Activated naive CD4-positive, alpha-beta T cell treated with anti-CD3 and anti-CD28 coated beads, Interleukin-2, amount 50 U/mL, for 72 hours (primary cell): ENCODE measurements at regions not wholly inside any gene's neighbourhood (a gene's known extent, or its start where the extent isn't known, plus 50 kb on each side); places are given as distances from the start of the nearest gene placed in this dataset.
A peak's percentile ranks its signal among the peaks of the same experiment; 100 is the strongest.

Experiments
- ATAC-seq, 2 donors: fragments of 150-1000 bp; cut with Tn5 transposase; 2 replicates each; pipeline ENCODE4 v1.10.0; 2021; ENCODE audit warnings: mild to moderate bottlenecking in 2 of 2, moderate library complexity in 2 of 2
- DNase-seq, 2 donors: peaks; one replicate each; pipeline ENCODE4 v3.0.0; 2021 to 2022; ENCODE audit warnings: low spot score in 2 of 2
- H3K27ac Mint-ChIP-seq, 2 donors: one replicate each; pipeline ENCODE4 v1.8.0; 2022; ENCODE audit warnings: mild to moderate bottlenecking in 2 of 2, mixed read lengths in 2 of 2
- H3K36me3 Mint-ChIP-seq, 2 donors: one replicate each; pipeline ENCODE4 v1.8.0; 2022; ENCODE audit warnings: mixed read lengths in 2 of 2
- H3K9me3 Mint-ChIP-seq, 2 donors: one replicate each; pipeline ENCODE4 v1.8.0; 2022; ENCODE audit warnings: mixed read lengths in 2 of 2

DNA sequence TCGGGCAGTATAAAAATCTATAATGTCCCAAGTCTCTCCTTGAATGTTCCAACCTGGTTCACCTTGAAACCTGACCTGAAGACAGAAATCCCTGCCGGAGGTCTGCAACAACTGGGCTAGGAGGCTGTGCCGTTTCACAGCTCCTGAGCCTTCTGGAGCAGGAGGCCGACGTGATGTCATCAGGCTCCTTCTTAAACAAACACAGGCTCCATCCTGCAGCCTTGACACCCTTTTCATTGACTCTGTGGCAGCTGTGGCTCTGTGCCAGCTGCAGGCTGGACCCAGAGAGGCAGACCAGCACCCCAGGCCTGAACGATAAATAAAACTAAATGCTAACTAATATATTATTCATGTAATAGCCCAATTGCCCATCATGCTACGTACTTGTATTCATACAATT lies 483.9 kb downstream of the CD83 start:
- ATAC-seq, result no peak
- H3K9me3 Mint-ChIP-seq, result peaks cover 0 to 17% of the 10 kb centered on the region in 2 donors
- DNase-seq, result no peak
- H3K36me3 Mint-ChIP-seq, result peaks cover 0 to 2% of the 10 kb centered on the region in 2 donors
- H3K27ac Mint-ChIP-seq, result no peak overlapping the region

- Mint-ChIP-seq H3K27ac (no peak overlapping the region), H3K36me3 (peaks cover 0 to 4% of the 10 kb centered on the region in 2 donors), H3K9me3 (peaks cover 0 to 9% of the 10 kb centered on the region in 2 donors)
- DNase-seq, result no peak
- no peak for ATAC-seq
Observed at GRCh38 chr6:14606353-14606752, 488.8 kb downstream of the CD83 start.

GRCh38 chr6:14610141-14610540 lies 492.6 kb downstream of the CD83 start:
- ATAC-seq, result no peak
- H3K9me3 Mint-ChIP-seq, result peaks cover 0 to 6% of the 10 kb centered on the region in 2 donors
- H3K27ac Mint-ChIP-seq, result no peak overlapping the region
- H3K36me3 Mint-ChIP-seq, result peaks cover 4 to 7% of the 10 kb centered on the region in 2 donors
- DNase-seq, result no peak

- Mint-ChIP-seq H3K27ac (no peak overlapping the region), H3K36me3 (peaks cover 8 to 20% of the 10 kb centered on the region in 2 donors)
- ATAC-seq, result no peak
Observed at GRCh38 chr6:14612016-14612980, 494.7 kb downstream of the CD83 start.

DNA sequence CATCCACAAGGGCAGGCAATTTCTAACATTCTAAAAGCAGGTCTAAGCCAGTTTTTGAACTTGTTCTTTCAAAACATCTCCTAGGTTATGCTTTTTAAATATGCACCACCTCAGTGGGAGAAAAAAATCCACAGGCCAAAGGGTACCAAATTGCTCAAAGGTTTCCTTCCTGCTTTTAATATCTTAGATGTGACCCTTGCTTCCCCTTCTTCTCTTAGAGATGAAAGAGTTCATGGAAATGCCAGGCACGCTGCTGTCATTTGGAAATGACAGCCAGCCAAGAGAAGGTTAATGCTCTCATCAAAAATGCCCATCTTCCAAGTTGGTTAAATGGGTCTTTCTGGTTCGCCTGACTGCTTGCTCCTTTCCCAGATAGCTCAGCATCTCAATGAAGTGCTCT lies 497.1 kb downstream of the CD83 start:
- peaks cover 8 to 24% of the 10 kb centered on the region in 2 donors for H3K36me3 Mint-ChIP-seq
- DNase-seq, result no peak

More at GRCh38 chr6:14612016-14612980, 494.7 kb downstream of the CD83 start:
- peaks cover 0 to 15% of the 10 kb centered on the region in 2 donors for H3K9me3 Mint-ChIP-seq
- no peak for DNase-seq

DNA sequence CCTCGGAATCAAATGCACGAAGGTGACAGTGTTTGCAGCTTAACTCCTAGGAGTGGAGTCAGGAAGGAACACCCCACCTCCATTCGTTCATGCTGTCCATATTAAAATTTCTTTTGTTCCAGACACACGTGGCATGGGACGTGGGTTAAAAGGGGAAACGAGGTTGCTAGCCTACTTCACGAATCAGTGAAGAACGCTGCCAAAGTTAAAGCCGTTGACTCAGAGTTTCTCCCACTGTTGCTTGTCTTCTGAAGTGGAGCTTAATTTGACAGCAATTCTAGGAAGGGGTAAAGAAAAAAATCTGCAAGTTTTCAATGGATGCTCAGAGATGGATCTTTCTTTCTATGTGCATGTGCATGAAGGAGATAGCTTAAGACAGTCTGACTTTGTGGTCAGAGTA lies 499.1 kb downstream of the CD83 start:
- ATAC-seq (no peak), DNase-seq (no peak)
- Mint-ChIP-seq H3K36me3 (peaks cover 8 to 18% of the 10 kb centered on the region in 2 donors), H3K27ac (no peak overlapping the region), H3K9me3 (peaks cover 0 to 10% of the 10 kb centered on the region in 2 donors)

More for the DNA sequence above, 497.1 kb downstream of the CD83 start:
- H3K9me3 Mint-ChIP-seq, result peaks cover 0 to 15% of the 10 kb centered on the region in 2 donors
- H3K27ac Mint-ChIP-seq, result no peak overlapping the region
- no peak for ATAC-seq

- no peak overlapping the region for H3K27ac Mint-ChIP-seq
- no peak for DNase-seq
- H3K9me3 Mint-ChIP-seq, result peaks cover 0 to 10% of the 10 kb centered on the region in 2 donors
- ATAC-seq, result no peak
- H3K36me3 Mint-ChIP-seq, result peaks cover 8 to 18% of the 10 kb centered on the region in 2 donors
Observed at GRCh38 chr6:14618759-14619418, 501.3 kb downstream of the CD83 start.

DNA sequence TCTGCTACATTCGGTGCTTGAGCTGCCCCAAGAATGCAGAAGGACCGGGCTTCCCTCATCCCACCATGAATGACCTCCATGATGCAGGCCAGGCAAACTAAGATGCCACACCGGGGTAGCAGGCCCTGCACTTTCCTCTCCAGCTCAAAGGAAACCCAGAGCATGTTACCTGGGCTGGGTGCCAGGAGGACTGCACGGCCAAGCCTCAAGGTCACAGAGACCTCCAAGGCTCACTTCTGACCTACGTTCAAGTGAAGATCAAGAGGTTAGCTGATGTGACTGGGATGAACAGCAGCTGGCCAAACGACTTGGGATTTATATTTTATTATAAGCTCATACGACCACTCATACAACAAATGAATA lies 501.8 kb downstream of the CD83 start:
- Mint-ChIP-seq H3K36me3 (peaks cover 8 to 18% of the 10 kb centered on the region in 2 donors), H3K27ac (no peak overlapping the region), H3K9me3 (peaks cover 0 to 10% of the 10 kb centered on the region in 2 donors)
- DNase-seq (no peak), ATAC-seq (no peak)

GRCh38 chr6:14620522-14620921 lies 502.9 kb downstream of the CD83 start:
- peak overlapping the region in 1 of 2 donors; percentile 24 for H3K27ac Mint-ChIP-seq
- ATAC-seq (no peak), DNase-seq (no peak)
- H3K36me3 Mint-ChIP-seq, result peaks cover under 1 to 14% of the 10 kb centered on the region in 2 donors
- H3K9me3 Mint-ChIP-seq, result peaks cover 0 to 5% of the 10 kb centered on the region in 2 donors

- ATAC-seq (no peak), DNase-seq (no peak)
- H3K36me3 Mint-ChIP-seq, result peaks cover 0 to 12% of the 10 kb centered on the region in 2 donors
- no peak overlapping the region for H3K27ac Mint-ChIP-seq
- peaks cover 0 to 4% of the 10 kb centered on the region in 2 donors for H3K9me3 Mint-ChIP-seq
Observed at GRCh38 chr6:14621518-14621917, 503.9 kb downstream of the CD83 start.

DNA sequence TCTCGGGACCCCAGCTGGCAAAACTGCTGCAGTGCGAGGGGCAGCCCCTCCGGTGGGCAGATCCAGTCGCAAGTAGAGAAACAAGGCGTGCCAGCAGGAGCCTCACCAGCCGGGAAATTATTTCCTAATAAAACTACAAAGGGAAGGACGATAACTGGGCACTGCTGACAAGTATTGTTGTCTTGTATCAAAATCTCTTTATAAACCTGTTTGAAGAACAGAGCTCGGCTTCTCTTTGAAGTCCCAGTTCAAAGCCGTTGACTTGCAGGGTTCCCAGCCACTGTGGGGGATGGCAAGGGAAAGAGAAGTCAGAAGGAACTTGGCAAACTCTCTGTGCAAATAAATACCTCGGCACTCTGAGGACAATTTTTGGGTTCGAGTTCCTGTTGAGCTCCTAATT lies 504.5 kb downstream of the CD83 start:
- ATAC-seq (no peak), DNase-seq (no peak)
- Mint-ChIP-seq H3K36me3 (peaks cover 0 to 7% of the 10 kb centered on the region in 2 donors), H3K27ac (no peak overlapping the region), H3K9me3 (no peaks in the 10 kb centered on the region)

GRCh38 chr6:14622909-14623505 lies 505.4 kb downstream of the CD83 start:
- ATAC-seq (no peak), DNase-seq (no peak)
- Mint-ChIP-seq H3K27ac (no peak overlapping the region), H3K36me3 (peaks cover 0 to 10% of the 10 kb centered on the region in 2 donors), H3K9me3 (peaks cover 0 to 8% of the 10 kb centered on the region in 2 donors)

DNA sequence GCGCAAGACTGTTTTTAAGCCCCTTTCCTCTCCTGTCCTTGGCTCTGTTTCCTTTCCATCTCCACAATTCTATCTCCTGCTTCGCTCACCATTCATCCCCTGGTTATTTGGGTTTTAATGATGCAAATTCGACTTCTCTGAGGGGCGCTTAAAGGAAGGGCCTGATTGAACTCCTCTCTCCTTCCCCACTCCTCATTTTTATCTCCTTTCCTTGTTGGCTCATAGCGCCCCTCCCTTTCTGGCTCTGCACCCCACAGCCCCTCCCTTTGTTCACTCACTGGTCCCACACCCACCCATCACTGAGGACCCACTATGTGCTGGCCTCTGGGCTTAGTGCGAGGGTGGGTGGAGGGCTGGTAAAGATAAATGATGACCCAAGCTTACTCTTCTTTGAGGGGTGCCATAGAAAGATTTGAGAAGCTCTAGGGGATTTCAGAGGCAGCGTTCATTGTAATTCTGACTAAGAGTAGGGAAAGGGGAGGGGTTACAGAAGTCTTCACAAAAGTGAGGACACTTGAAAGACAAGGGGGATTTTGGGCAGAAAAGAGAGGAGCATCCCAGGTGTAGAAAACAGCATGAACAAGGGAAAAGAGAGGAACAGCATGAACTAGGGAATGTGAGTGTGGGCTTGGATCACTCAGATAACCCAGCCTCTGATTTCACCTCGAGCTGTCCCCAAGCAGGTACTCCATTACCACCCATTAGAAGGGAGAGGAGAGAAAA lies 507.8 kb downstream of the CD83 start:
- Mint-ChIP-seq H3K36me3 (peaks cover 0 to 24% of the 10 kb centered on the region in 2 donors), H3K9me3 (peaks cover 0 to 12% of the 10 kb centered on the region in 2 donors), H3K27ac (peak overlapping the region in 1 of 2 donors; percentile 30)
- ATAC-seq (no peak), DNase-seq (no peak)

GRCh38 chr6:14626556-14626955 lies 509.0 kb downstream of the CD83 start:
- Mint-ChIP-seq H3K27ac (no peak overlapping the region), H3K36me3 (peaks cover 0 to 24% of the 10 kb centered on the region in 2 donors), H3K9me3 (peaks cover 0 to 12% of the 10 kb centered on the region in 2 donors)
- ATAC-seq (no peak), DNase-seq (no peak)

DNA sequence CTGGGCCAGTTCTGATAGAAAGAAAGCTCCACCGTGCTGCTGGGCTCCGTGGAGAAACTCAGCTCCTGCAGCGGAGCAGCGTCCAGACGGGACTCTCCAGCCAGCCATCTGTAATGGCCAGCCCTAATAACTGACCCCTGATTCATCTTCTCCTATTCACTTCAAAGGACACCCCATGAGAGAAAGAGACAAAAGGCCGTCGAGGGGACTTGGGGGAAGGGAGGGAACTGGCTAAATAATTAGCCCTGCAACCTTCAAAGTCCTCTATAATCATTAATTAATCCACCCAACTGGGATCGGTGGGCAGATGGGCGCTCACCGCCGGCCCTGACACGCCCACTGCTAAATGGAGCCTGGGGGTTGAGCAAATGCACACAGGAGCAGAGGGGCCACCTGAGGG lies 512.4 kb downstream of the CD83 start:
- H3K27ac Mint-ChIP-seq, result no peak overlapping the region
- no peak for ATAC-seq
- no peak for DNase-seq
- peaks cover 0 to 24% of the 10 kb centered on the region in 2 donors for H3K36me3 Mint-ChIP-seq
- peaks cover 0 to 12% of the 10 kb centered on the region in 2 donors for H3K9me3 Mint-ChIP-seq

GRCh38 chr6:14633479-14633878 lies 515.9 kb downstream of the CD83 start:
- peak overlapping the region in 1 of 2 donors; percentile 58 for H3K27ac Mint-ChIP-seq
- peak in 1 of 2 donors; percentile 13 for ATAC-seq
- no peaks in the 10 kb centered on the region for H3K9me3 Mint-ChIP-seq
- peaks cover 0 to 23% of the 10 kb centered on the region in 2 donors for H3K36me3 Mint-ChIP-seq
- no peak for DNase-seq
